NCI-H345 treated with DMSO at 0.1 percent for 48 hours (cell line): ENCODE measurements at regions not wholly inside any gene's neighbourhood (a gene's known extent, or its start where the extent isn't known, plus 50 kb on each side); places are given as distances from the start of the nearest gene placed in this dataset.

ENCODE experiments used
- DNase-seq: peaks from one replicate; lab custom pipeline; 2025; ENCODE audit not compliant: unreplicated experiment; lab: John Stamatoyannopoulos, UW

DNA sequence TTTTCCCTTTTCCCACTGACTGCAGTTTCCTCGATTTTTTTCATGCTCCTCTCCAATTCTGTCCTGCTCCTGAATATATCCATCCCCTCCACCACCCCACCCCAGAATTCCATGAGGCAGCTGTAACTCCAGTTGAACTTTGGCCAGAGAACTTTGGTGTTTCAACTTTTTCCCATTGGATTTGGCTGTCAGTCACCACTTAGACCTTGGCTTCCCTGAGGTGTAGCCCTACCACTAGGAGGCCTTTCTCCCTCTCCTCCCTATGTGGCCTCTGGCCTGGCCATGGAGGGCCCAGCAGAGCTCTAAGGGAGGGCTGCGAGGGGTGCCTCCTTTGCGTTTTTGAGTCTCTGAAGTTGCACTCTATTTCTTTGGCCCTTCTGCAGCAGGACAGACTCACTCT lies 261.3 kb downstream of the PIK3R1 start:
- DNase-seq: no peak

GRCh38 chr5:68478301-68479095 lies 262.9 kb downstream of the PIK3R1 start:
- no peak for DNase-seq

DNA sequence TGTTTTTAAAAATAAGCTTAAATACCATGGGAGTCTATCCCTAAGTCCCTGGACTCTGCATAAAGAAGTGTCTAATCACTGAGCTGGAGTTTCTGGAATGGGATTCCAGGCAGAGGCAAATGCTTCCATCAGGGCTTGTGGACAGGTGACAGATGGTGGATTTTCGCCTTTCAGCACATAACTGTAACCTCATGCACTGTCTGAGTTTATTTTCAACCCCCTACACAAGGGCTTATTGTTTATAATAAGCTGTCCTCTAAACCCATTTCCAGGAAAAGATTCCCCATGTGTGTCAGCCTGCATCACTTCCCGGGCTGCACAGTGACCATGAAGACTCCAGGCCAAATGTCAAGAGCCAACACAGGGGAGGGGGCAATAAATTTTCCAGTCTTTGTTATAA lies 264.0 kb downstream of the PIK3R1 start:
- no peak for DNase-seq

GRCh38 chr5:68480335-68480940 lies 264.9 kb downstream of the PIK3R1 start:
- no peak for DNase-seq

GRCh38 chr5:68482199-68482598 lies 266.6 kb downstream of the PIK3R1 start:
- no peak for DNase-seq

- no peak for DNase-seq
These were observed 268.9 kb downstream of the PIK3R1 start for GRCh38 chr5:68484307-68485068.

GRCh38 chr5:68489556-68489955 lies 274.0 kb downstream of the PIK3R1 start:
- no peak for DNase-seq

DNA sequence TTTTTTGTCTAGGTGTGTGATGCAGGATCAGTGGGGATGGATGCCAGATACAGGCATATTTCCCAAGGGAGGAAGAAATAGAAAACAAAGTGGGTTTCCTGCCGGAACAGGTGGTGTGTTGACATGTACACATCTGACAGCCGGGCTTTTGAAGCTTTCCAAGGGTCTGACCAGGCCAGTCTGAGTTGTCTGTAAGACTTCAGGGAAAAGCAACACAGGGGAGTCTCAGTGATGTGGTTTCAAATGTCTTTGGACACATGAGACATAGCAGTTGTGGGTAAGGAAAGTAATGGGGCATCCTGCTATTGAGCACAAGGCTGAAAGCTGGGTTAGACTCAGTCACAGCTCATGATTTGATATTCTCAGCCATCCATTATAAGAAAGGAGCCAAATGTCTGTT lies 274.9 kb downstream of the PIK3R1 start:
- DNase-seq: no peak

DNA sequence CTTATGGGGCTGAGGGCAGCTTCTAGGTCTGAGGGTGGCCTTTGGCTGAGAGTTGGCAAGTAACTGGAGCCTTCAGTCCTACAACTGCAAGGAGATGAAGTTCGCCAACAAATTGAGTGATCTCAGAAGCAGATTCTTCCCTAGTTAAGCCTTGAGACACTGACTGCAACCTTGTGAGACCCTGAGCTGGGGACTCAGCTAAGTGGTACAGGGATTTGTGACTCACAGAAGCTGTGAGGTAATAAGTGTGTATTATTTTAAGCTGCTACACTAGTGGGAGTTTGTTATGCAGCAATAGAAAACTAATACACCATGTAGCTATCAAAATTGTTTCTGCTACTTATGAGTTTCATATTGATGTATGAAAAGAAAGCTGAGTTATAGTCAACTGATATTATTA lies 279.2 kb downstream of the PIK3R1 start:
- DNase-seq: no peak

DNA sequence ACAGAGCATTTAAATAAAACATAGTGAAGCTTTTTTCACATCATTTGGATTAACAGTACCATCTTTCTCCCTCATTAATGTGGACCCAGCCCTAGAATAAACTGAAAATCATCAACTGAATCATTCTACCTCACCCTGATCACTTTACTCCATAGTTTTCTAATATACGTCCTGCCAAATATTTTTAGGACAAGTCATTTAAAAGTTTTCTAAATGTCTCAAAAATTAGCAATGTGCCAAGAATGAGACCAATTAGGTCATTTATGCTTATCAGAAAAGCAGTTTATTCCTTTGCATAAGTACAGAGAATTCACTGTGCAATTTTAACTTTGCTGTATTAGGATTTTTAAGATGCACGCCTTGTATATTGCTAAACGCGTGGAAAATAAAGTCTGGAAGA lies 284.4 kb downstream of the PIK3R1 start:
- DNase-seq: no peak

DNA sequence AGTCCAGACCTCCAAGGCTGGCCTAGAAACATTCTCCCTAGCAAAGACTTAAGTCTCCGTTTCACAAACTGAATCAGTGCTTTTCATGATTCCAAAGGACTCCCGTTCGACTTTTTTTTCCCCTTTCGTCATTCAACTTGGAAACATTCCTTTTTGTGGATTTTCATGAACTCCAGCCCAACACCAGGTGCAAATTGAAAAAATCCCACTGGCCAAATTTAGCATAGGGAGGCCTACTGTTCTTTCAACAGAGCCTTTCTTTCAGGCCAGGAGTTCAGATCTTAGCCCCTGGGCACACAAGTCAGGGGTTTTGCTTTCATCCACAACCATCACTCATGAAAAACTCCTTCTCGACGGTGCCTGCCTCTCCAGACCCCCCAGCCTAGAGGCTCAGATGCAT lies 285.3 kb downstream of the PIK3R1 start:
- no peak for DNase-seq

- DNase-seq: no peak
These were observed 287.0 kb downstream of the PIK3R1 start for GRCh38 chr5:68502531-68502930.

DNA sequence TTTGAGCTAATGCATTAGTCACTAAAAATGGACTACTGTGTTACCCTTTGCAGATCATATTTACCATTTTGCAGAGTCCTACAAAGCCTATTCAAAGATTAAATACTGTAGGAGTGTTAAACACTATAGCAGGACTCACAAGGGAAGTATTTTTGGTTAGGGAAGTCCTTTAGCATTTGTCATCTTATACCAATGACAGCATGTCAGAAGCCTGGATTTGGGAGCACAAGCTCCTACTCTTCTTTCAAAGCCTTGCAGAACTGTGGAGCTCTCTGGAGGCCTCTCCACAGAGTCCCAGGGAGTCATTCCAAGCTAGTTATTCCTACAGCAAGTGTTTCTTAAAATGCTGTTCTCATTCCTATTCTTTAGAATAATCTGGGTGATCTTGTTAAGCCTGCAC lies 288.8 kb downstream of the PIK3R1 start:
- DNase-seq: no peak

DNA sequence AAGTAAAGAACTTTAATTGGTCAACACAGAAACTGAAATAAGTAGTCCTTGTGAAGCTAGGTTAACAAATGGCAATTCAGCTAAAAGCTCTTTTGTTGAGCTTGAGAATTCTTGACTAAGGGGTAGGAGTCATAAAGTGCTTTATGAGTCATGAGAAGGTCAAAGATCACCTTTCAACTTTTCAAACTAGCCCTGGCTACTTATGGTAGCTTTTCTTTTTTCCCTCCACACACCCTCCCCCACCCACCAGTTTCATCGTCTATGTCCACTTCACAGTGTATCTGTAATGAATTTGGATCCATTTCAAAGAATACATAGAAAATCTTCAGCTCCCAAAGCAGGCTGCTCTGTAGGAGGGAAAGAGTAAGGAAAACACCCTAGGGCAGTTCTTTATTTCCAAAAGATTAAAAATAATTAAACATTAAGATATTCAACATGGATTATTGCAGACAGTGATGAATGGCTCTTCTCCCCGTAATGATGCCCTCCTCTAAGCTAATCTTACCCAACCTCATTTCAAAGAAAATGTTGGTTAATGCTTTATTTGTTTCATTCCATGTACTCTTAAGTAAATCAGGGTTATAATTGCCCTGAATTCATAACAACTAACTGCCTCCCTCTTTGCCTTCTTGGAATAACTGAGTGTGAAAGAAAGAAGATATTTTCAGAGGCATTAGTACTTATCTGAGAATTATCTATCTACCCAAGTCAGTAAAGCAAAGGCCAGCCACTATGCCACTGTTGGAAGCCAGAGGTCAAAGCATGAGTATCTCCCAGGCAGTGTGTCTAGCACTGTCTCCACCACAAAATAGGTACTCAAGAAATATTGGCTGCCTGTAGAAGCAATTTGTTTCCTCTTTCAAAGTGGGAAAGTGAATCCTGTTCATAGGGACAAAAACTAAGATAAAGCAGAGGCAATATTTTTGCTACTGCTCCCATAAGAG lies 290.6 kb downstream of the PIK3R1 start:
- no peak for DNase-seq

GRCh38 chr5:68515514-68515913 lies 300.0 kb downstream of the PIK3R1 start:
- peak; percentile 21 for DNase-seq

DNA sequence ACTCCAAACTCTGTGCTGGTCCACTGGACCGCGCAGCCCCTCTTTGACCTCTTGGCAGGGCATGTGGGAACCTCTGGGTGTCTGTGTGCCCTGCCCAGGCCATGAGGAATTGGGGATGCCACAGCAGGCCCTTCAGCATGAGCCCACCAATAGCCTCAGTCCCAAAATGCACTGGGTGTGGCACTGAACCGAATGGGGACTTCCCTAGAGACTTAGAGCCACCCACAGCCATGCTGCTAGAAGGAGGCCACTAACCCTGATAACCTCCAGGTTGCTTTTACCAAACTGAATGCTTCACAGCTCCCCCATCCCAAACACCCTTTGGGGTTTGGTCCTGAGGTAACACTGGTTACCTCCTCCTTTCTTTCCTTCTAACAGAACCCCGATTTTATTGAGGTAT lies 302.7 kb downstream of the PIK3R1 start:
- no peak for DNase-seq

DNA sequence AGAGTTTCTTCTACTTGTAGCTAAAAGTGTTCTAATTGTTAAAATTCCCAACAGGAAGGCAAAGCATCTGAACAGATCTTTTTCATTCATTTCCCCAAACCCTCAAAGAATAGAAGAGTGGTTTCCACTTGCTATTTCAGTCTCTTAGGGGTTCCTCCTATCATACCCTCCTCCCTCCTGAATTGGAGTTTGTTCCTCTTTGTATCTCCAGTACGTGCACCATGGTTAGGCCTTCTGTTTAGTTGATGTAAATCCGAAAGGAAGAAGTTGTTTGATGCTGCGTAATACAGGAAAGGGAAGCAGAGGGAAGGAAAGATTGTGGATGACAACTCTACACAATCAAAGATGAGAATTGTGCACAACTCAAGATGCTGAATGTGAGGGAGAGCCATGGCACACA lies 303.6 kb downstream of the PIK3R1 start:
- no peak for DNase-seq

DNA sequence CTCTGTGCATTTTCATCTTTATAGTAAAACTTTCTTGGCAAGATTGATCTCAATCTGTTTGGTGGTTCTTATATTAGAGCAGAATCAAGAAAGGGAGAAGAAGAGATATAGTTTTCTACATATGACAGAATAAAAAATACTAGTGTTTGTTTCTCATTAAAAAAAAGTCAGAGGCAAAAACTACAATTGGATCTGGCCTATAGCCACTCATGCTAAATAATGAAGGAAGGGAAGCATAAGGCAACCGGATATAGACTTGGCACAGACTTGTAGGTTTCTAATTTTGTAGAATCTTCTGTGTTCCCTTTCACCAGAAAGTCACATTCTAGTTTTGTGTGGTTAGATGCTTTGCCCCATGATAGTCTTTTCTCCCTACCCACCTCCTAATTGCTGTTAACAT lies 306.2 kb downstream of the PIK3R1 start:
- DNase-seq: no peak

DNA sequence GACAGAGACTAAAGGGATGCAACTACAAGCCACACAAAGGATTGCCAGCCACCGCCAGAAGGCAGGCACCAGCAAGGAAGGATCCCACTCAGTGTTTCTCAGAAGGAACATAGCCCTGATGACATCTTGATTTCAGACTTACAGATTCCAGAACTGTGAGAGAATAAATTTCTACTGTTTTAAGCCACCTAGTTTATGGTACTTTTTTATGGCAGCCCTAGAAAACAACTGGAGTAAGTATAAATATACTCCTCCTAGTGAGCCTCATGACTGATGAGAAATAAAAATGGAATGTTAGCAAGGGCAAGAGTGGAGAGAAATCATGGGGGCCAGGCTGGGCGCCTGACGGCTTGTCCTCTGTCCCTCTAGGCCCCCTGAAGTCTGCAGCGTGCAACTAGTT lies 307.3 kb downstream of the PIK3R1 start:
- DNase-seq: no peak

DNA sequence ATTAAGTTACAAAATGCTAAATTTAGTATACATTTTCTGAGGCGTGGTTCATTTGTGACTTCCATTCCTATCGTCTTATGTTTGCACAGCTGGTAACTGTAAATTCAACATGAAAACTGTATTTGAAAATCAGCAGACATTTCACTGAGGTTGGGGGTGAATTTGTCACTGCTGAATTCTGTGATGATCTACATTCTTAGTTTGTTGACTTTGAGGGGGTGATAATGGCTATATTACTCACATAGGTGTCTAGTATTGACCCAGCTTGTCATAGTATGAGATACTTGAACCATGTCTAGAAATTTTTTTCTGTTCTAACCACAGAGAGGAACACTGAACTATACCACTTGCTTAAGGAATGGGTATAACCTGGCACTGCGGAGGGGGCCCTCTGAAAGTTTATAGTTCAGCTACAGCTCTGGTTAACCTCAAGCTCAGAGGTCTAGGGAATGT lies 313.3 kb downstream of the PIK3R1 start:
- no peak for DNase-seq

- no peak for DNase-seq
These were observed 314.0 kb downstream of the PIK3R1 start for GRCh38 chr5:68529581-68529980.
